ENCODE measurements at regions not wholly inside any gene's neighbourhood (a gene's known extent, or its start where the extent isn't known, plus 50 kb on each side); places are given as distances from the start of the nearest gene placed in this dataset.
"Not testable (repeated sequence)": the region's sequence is repeated elsewhere in the genome, so short reads cannot be mapped to it uniquely, and the experiment has no call there.

DNA sequence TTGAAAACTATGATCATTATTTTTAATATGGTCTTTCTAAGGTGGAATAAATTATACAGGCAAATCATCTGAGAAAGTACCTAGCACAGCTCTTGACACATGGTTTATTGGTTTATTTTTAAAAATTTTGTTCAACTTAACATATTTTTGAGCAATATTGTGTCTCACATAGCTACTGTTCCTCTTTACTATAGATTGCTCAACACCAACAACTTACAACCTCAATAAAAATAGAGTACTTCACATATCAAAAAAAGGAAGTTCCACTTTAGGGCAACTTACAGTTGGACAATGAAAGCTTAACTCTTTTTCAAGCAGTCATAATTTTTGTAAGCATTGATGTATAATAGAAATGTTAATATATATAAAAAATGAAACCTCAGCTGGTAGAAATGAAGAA lies 440.9 kb upstream of the UBE2E3 start:
- no peaks in the 10 kb centered on the region for H3K27me3 ChIP-seq
- peak overlapping the region; percentile 74 for H3K27ac ChIP-seq

DNA sequence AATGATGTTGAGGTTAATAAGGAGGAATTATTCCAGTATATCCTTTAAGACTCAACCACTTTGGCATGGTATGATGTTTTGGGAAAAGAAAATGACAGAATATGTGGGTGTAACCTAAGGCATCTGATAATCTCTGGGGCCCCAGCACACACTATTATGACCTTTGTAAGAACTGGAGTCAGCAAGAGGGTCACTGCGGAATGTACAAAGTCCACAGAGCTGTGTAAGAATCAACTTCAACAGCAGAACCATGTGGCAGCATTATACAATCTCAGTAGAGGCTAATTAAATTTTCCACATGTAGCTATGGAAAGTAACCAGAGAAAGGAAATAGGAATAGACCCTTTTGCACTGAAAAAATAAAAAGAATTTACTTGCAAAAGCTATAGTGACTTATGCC lies 445.1 kb upstream of the UBE2E3 start:
- H3K36me3 ChIP-seq = no peaks in the 10 kb centered on the region
- no peaks in the 10 kb centered on the region for H3K27me3 ChIP-seq
- no peaks in the 10 kb centered on the region for H3K9me3 ChIP-seq
- H3K4me3 ChIP-seq (ENCODE audit: low read depth in 1 of 2, low read length in 1 of 2) = no peak overlapping the region
- H3K27ac ChIP-seq = no peak overlapping the region
- peaks cover 26 to 28% of the 10 kb centered on the region in 2 experiments for H3K4me1 ChIP-seq (ENCODE audit: control insufficient read depth in 1 of 2, insufficient read depth in 1 of 2, low read depth in 1 of 2, low read length in 1 of 2)
- TF ChIP-seq, protein P1, sequence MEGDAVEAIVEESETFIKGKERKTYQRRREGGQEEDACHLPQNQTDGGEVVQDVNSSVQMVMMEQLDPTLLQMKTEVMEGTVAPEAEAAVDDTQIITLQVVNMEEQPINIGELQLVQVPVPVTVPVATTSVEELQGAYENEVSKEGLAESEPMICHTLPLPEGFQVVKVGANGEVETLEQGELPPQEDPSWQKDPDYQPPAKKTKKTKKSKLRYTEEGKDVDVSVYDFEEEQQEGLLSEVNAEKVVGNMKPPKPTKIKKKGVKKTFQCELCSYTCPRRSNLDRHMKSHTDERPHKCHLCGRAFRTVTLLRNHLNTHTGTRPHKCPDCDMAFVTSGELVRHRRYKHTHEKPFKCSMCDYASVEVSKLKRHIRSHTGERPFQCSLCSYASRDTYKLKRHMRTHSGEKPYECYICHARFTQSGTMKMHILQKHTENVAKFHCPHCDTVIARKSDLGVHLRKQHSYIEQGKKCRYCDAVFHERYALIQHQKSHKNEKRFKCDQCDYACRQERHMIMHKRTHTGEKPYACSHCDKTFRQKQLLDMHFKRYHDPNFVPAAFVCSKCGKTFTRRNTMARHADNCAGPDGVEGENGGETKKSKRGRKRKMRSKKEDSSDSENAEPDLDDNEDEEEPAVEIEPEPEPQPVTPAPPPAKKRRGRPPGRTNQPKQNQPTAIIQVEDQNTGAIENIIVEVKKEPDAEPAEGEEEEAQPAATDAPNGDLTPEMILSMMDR (IDR thresholded peaks at IDR 0.05) = no peak

More for the DNA sequence above, 440.9 kb upstream of the UBE2E3 start:
- H3K4me1 ChIP-seq (ENCODE audit: control insufficient read depth in 1 of 2, insufficient read depth in 1 of 2, low read depth in 1 of 2, low read length in 1 of 2) = peaks cover 35 to 42% of the 10 kb centered on the region in 2 experiments
- no peaks in the 10 kb centered on the region for H3K9me3 ChIP-seq
- peak overlapping the region in 1 of 2 experiments; percentile 16 for H3K4me3 ChIP-seq (ENCODE audit: low read depth in 1 of 2, low read length in 1 of 2)
- H3K36me3 ChIP-seq = no peaks in the 10 kb centered on the region
- TF ChIP-seq, protein P1 (IDR thresholded peaks at IDR 0.05) = no peak

DNA sequence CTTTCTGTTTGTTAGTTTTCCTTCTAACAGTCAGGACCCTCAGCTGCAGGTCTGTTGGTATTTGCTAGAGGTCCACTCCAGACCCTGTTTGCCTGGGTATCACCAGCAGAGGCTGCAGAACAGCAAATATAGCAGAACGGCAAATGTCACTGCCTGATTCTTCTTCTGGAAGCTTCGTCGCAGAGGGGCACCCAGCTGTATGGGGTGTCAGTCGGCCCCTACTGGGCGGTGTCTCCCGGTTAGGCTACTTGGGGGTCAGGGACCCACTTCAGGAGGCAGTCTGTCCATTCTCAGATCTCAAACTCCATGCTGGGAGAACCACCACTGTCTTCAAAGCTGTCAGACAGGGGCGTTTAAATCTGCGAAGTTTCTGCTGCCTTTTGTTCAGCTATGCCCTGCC lies 448.6 kb upstream of the UBE2E3 start:
- not testable (repeated sequence) for H3K27me3 ChIP-seq; H3K27ac ChIP-seq; H3K9me3 ChIP-seq; H3K36me3 ChIP-seq; H3K4me3 ChIP-seq (ENCODE audit: low read depth in 1 of 2, low read length in 1 of 2); H3K4me1 ChIP-seq (ENCODE audit: control insufficient read depth in 1 of 2, insufficient read depth in 1 of 2, low read depth in 1 of 2, low read length in 1 of 2)

DNA sequence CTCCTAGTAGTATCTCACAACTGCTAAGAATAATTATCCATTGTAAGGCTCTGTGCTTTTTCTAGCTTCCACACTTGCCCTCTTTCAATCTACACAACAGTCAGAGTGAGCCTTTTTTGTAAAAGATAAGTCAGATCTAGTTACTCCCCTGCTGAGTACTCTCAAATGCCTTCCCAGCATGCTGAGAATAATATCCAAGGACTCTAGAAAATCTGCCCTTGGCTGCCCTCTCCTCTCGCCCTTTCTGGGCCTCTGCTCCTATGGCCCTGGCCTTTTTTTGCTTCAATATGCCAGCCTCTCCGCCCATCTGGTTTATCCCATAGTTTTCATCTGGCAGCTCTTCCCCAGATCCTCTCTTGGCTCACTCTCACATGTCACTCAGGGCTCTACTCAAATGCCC lies 455.9 kb upstream of the UBE2E3 start:
- Histone ChIP-seq H3K4me1 (ENCODE audit: control insufficient read depth in 1 of 2, insufficient read depth in 1 of 2, low read depth in 1 of 2, low read length in 1 of 2) (no peaks in the 10 kb centered on the region), H3K9me3 (no peaks in the 10 kb centered on the region), H3K27ac (no peak overlapping the region), H3K4me3 (ENCODE audit: low read depth in 1 of 2, low read length in 1 of 2) (no peak overlapping the region), H3K36me3 (no peaks in the 10 kb centered on the region), H3K27me3 (no peaks in the 10 kb centered on the region)
- TF ChIP-seq, protein P1 (IDR thresholded peaks at IDR 0.05) = no peak

DNA sequence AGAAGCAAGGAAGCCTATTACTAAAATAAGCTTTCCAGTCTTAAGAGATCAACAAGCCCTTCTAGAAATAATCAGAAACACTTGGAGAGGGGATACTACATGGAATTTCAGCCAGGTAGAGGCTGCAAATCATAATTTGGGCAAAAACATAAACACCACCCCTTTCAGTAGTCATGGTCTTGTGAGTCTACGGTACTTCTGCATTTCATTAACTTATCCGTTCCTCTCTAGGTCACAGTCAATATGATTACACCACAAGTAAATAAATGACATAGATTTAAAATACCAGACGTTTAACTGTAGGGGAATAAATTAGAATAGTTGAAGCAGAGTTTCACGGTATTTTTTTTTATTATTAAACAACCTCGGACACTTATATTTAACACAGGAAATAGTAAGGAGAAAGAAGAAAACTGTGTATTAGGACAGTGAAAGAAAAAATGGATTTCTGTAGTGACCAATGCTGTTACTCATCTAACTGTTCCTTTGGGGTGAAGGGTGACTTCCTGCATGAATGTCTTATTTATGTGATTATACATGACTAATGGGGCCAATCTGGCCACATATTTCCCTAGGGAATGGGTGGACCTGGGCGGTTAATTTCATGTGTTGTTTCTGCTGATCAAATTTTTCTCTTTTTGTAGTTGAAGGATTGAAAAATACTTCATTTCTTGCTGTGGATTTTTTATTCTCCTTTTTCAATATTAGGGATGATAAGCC lies 456.6 kb upstream of the UBE2E3 start:
- Histone ChIP-seq H3K27me3 (no peaks in the 10 kb centered on the region), H3K4me1 (ENCODE audit: control insufficient read depth in 1 of 2, insufficient read depth in 1 of 2, low read depth in 1 of 2, low read length in 1 of 2) (no peaks in the 10 kb centered on the region), H3K36me3 (no peaks in the 10 kb centered on the region), H3K27ac (no peak overlapping the region), H3K4me3 (ENCODE audit: low read depth in 1 of 2, low read length in 1 of 2) (no peak overlapping the region), H3K9me3 (no peaks in the 10 kb centered on the region)
- TF ChIP-seq, protein P1 (IDR thresholded peaks at IDR 0.05) = no peak

DNA sequence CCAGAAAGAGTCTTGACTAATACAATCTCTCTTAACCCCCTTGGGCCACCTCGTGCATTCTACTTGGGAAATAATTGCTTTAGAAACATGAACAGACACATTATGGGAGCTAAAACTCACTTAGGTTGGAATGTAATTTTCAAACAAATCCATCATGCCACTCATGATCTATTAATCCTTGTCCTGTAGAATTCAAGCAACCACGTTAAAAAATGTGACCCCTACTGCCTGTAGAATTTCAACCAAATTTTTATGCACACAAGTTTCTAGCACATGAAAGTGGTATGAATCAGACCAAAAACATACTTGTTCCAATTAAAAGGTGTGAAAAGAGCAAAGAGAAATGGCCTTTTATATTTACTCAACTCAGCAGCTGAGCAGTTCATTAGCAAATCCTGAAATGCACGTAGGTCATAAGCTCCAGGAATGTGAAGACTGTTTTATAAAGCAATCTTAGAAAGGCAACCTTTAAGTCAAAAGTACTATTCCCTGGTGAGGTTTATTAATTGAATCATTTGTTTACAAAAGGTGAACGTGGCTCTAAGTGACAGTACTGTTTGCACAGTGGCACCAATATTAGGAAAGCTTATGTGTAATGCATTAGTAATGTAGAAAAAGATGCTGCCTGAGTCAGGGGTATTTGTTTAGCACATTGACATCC lies 459.4 kb upstream of the UBE2E3 start:
- Histone ChIP-seq H3K9me3 (no peaks in the 10 kb centered on the region), H3K4me1 (ENCODE audit: control insufficient read depth in 1 of 2, insufficient read depth in 1 of 2, low read depth in 1 of 2, low read length in 1 of 2) (no peaks in the 10 kb centered on the region), H3K36me3 (no peaks in the 10 kb centered on the region), H3K27me3 (no peaks in the 10 kb centered on the region), H3K4me3 (ENCODE audit: low read depth in 1 of 2, low read length in 1 of 2) (no peak overlapping the region), H3K27ac (no peak overlapping the region)
- TF ChIP-seq, protein P1 (IDR thresholded peaks at IDR 0.05) = no peak

Data from neutrophil (primary cell).